H9 (cell line): ENCODE measurements at regions not wholly inside any gene's neighbourhood (a gene's known extent, or its start where the extent isn't known, plus 50 kb on each side); places are given as distances from the start of the nearest gene placed in this dataset.

Experiments
- DNase-seq: peaks from one replicate; pipeline ENCODE4 v3.0.0-alpha.2; 2017
- H2AFZ ChIP-seq: one replicate; pipeline ENCODE4 v1.6.1; 2013; ENCODE audit warnings: mild to moderate bottlenecking, low read length, control low read depth, moderate library complexity
- H2AK5ac ChIP-seq: 2 replicates; pipeline ENCODE4 v1.6.1; 2013; ENCODE audit warnings: low read length, control low read depth, mixed read lengths; ENCODE audit not compliant: insufficient read length
- H2BK120ac ChIP-seq: one replicate; pipeline ENCODE4 v1.6.1; 2013; ENCODE audit warnings: low read depth, mild to moderate bottlenecking, low read length, control low read depth, inconsistent platforms; ENCODE audit not compliant: poor library complexity, severe bottlenecking
- H2BK12ac ChIP-seq: 2 replicates; pipeline ENCODE4 v1.6.1; 2013; ENCODE audit warnings: low read length, control low read depth, mixed read lengths, low read depth; ENCODE audit not compliant: insufficient read length
- H2BK15ac ChIP-seq: 2 replicates; pipeline ENCODE4 v1.6.1; 2013; ENCODE audit warnings: low read depth, low read length, control low read depth
- H2BK20ac ChIP-seq: one replicate; pipeline ENCODE4 v1.6.1; 2013; ENCODE audit warnings: low read depth, mild to moderate bottlenecking, low read length, control low read depth, inconsistent platforms; ENCODE audit not compliant: poor library complexity, severe bottlenecking
- H2BK5ac ChIP-seq: 2 replicates; pipeline ENCODE4 v1.6.1; 2013; ENCODE audit warnings: low read length, control low read depth, mixed read lengths; ENCODE audit not compliant: insufficient read length
- H3K14ac ChIP-seq: 2 replicates; pipeline ENCODE4 v1.6.1; 2013; ENCODE audit warnings: low read length, control low read depth; ENCODE audit not compliant: insufficient read depth
- H3K18ac ChIP-seq: 2 replicates; pipeline ENCODE4 v1.6.1; 2013; ENCODE audit warnings: low read depth, mild to moderate bottlenecking, mixed read lengths, low read length, control low read depth; ENCODE audit not compliant: insufficient read length
- H3K23ac ChIP-seq: 2 replicates; pipeline ENCODE4 v1.6.1; 2013; ENCODE audit warnings: low read length, control low read depth, mixed read lengths, low read depth; ENCODE audit not compliant: insufficient read length
- H3K23me2 ChIP-seq: 2 replicates; pipeline ENCODE4 v1.6.1; 2013; ENCODE audit warnings: low read depth, mild to moderate bottlenecking, mixed read lengths, low read length, control low read depth; ENCODE audit not compliant: insufficient read length, poor library complexity, severe bottlenecking
- H3K27ac ChIP-seq: 2 replicates; pipeline ENCODE4 v1.5.1; 2013; ENCODE audit warnings: low read length, control low read depth, mixed read lengths, low read depth; ENCODE audit not compliant: insufficient read length
- H3K27me3 ChIP-seq: 2 replicates; pipeline ENCODE4 v1.6.1; 2013; ENCODE audit warnings: low read length, control low read depth, inconsistent platforms; ENCODE audit not compliant: insufficient read depth
- H3K4ac ChIP-seq: 2 replicates; pipeline ENCODE4 v1.6.1; 2013; ENCODE audit warnings: low read depth, mild to moderate bottlenecking, control low read depth, inconsistent platforms, low read length, moderate library complexity
- H3K4me1 ChIP-seq: 2 replicates; pipeline ENCODE4 v1.6.1; 2013; ENCODE audit warnings: low read length, control low read depth, inconsistent platforms; ENCODE audit not compliant: insufficient read depth
- H3K4me2 ChIP-seq: 2 replicates; pipeline ENCODE4 v1.6.1; 2013; ENCODE audit warnings: low read length, control low read depth, mixed read lengths; ENCODE audit not compliant: insufficient read length, insufficient read depth
- H3K56ac ChIP-seq: 2 replicates; pipeline ENCODE4 v1.6.1; 2013; ENCODE audit warnings: low read depth, mild to moderate bottlenecking, mixed read lengths, low read length, control low read depth; ENCODE audit not compliant: insufficient read length
- H3K79me1 ChIP-seq: 2 replicates; pipeline ENCODE4 v1.6.1; 2013; ENCODE audit warnings: low read depth, mild to moderate bottlenecking, moderate library complexity, low read length, control low read depth, inconsistent platforms; ENCODE audit not compliant: insufficient read depth, poor library complexity, severe bottlenecking
- H3K79me2 ChIP-seq: 2 replicates; pipeline ENCODE4 v1.6.1; 2013; ENCODE audit warnings: low read length, control low read depth, inconsistent platforms; ENCODE audit not compliant: insufficient read depth
- H3K9ac ChIP-seq: 2 replicates; pipeline ENCODE4 v1.6.1; 2013; ENCODE audit warnings: low read length, control low read depth, mixed read lengths; ENCODE audit not compliant: insufficient read length; ENCODE audit errors: extremely low read depth
- H3K9me3 ChIP-seq: one replicate; pipeline ENCODE4 v1.6.1; 2013; ENCODE audit warnings: low read depth, low read length, inconsistent platforms; ENCODE audit not compliant: control insufficient read depth
- H3T11ph ChIP-seq: one replicate; pipeline ENCODE4 v1.6.1; 2013; ENCODE audit warnings: mild to moderate bottlenecking, low read length, control low read depth, inconsistent platforms
- H4K20me1 ChIP-seq: one replicate; pipeline ENCODE4 v1.6.1; 2013; ENCODE audit not compliant: control insufficient read depth, insufficient read length, insufficient read depth
- H4K5ac ChIP-seq: 2 replicates; pipeline ENCODE4 v1.6.1; 2013; ENCODE audit warnings: low read depth, mild to moderate bottlenecking, mixed read lengths, low read length, control low read depth; ENCODE audit not compliant: insufficient read length
- H4K8ac ChIP-seq: replicated peaks from 2 replicates; pipeline ENCODE4 v1.6.1; 2013; ENCODE audit warnings: low read length, control low read depth, mixed read lengths, low read depth; ENCODE audit not compliant: insufficient read length
- H4K91ac ChIP-seq: 2 replicates; pipeline ENCODE4 v1.6.1; 2013; ENCODE audit warnings: low read depth, mild to moderate bottlenecking, moderate library complexity, mixed read lengths, low read length, control low read depth; ENCODE audit not compliant: insufficient read length
- H3K27ac Mint-ChIP-seq, 3 experiments: 2 replicates in 2 of 3; 3 replicates in 1 of 3; pipeline ENCODE4 v1.8.0; 2020 to 2021; ENCODE audit warnings: mixed read lengths in 3 of 3, mild to moderate bottlenecking in 1 of 3, moderate library complexity in 1 of 3
- H3K27me3 Mint-ChIP-seq: 2 replicates; pipeline ENCODE4 v1.8.0; 2021; ENCODE audit warnings: low read depth, mild to moderate bottlenecking, moderate library complexity, mixed read lengths
- H3K36me3 Mint-ChIP-seq, 3 experiments: 2 replicates in 2 of 3; 3 replicates in 1 of 3; pipeline ENCODE4 v1.8.0; 2020 to 2021; ENCODE audit warnings: low read depth in 3 of 3, mixed read lengths in 3 of 3; ENCODE audit not compliant: insufficient read depth in 1 of 3
- H3K4me1 Mint-ChIP-seq, 2 experiments: 2 replicates each; pipeline ENCODE4 v1.8.0; 2020; ENCODE audit warnings: mixed read lengths in 2 of 2
- H3K4me3 Mint-ChIP-seq, 2 experiments: 2 replicates in 1 of 2; 3 replicates in 1 of 2; pipeline ENCODE4 v1.8.0; 2020 to 2021; ENCODE audit warnings: mild to moderate bottlenecking in 2 of 2, mixed read lengths in 2 of 2, moderate library complexity in 1 of 2
- H3K9me3 Mint-ChIP-seq, 2 experiments: 2 replicates in 1 of 2; 3 replicates in 1 of 2; pipeline ENCODE4 v1.8.0; 2020; ENCODE audit warnings: mild to moderate bottlenecking in 2 of 2, mixed read lengths in 2 of 2, moderate library complexity in 1 of 2
- CTCF ChIP-seq: fragments of 200-600 bp; sonication (generic); conservative IDR thresholded peaks from 3 replicates; pipeline ENCODE4 v1.8.0; 2021; ENCODE audit warnings: antibody characterized with exemption, mild to moderate bottlenecking
- WGBS: extraction: QIAGEN DNeasy Blood & Tissue Kit; methylation state at CpG from one replicate; pipeline ENCODE4 v1.1.7; 2013; ENCODE audit warnings: missing lambda C conversion rate, low lambda C conversion rate, mixed read lengths; ENCODE audit not compliant: insufficient read length; ENCODE audit errors: extremely low coverage; 5-methylcytosine and 5-hydroxymethylcytosine counted together

GRCh38 chr5:167918184-167918812, 373.1 kb upstream of the WWC1 start:
- Histone ChIP-seq H3K4me2 (no peak overlapping the region), H4K91ac (no peak overlapping the region), H2AK5ac (no peak overlapping the region), H2BK5ac (no peak overlapping the region), H2BK20ac (no peak overlapping the region), H3K79me1 (no peaks in the 10 kb centered on the region), H3K27ac (no peak overlapping the region), H2BK15ac (no peak overlapping the region), H3T11ph (no peak overlapping the region), H2BK120ac (no peak overlapping the region), H3K56ac (no peak overlapping the region), H3K9ac (no peak overlapping the region), H3K4ac (no peak overlapping the region), H3K18ac (no peak overlapping the region), H4K20me1 (no peaks in the 10 kb centered on the region), H3K23me2 (no peaks in the 10 kb centered on the region), H3K14ac (no peak overlapping the region), H2AFZ (no peak overlapping the region), H3K79me2 (no peaks in the 10 kb centered on the region), H3K9me3 (no peaks in the 10 kb centered on the region), H3K4me1 (peaks cover 6% of the 10 kb centered on the region; the same call in 1 of the 2 replicates), H4K8ac (no peak overlapping the region), H2BK12ac (no peak overlapping the region), H3K23ac (no peak overlapping the region), H4K5ac (no peak overlapping the region), H3K27me3 (no peaks in the 10 kb centered on the region)
- WGBS, result no CpG with 5 or more reads among the region's 11 CpGs
- DNase-seq, result no peak
- no peak for TF ChIP-seq CTCF
- Mint-ChIP-seq H3K4me3 (no peak overlapping the region), H3K27ac (no peak overlapping the region), H3K4me1 (peaks cover 12 to 20% of the 10 kb centered on the region in 2 experiments), H3K27me3 (no peaks in the 10 kb centered on the region), H3K36me3 (peaks cover 0 to 10% (median 3%) of the 10 kb centered on the region in 3 experiments; a peak in 3 of 7 replicates), H3K9me3 (peaks cover 7% of the 10 kb centered on the region in 2 experiments; a peak in 4 of 5 replicates)
